ENCODE measurements at regions not wholly inside any gene's neighbourhood (a gene's known extent, or its start where the extent isn't known, plus 50 kb on each side); places are given as distances from the start of the nearest gene placed in this dataset.

DNA sequence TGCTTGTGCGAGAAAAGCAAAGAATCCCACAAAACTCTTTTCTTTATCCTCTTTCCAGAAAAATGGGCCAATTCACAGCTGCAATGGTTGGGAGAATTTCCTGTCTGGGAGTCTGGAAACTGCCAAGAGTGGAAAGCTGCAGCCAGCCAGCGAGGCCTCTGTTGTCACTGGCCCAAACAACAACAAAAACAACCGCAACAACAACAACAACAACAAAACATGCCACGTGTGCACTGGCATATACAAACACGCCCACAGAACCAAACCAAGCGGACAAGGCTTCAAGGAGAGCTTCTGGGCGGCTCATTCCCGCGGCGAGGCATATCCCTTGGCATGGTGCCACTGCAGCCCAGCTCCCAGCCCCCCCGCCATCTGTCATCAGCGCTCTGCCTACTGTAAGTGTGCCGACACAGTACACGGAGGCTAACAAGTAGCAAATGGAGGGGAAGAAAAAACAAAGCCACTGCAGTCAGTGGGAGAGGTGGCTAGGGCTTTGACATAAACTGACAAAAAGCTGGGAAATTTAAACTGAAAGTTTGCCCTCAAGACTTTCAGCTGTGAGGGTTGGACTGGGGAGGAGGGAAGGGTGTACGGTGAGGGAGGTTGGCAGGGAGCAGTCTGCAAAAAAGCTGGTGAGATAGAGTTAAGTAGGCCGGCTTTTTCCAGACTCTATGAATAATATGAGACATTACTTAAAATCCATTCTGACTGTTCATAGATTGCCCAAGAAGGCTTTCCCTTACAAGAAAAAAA is 165.0 kb upstream of the ZNF462 start:
- DNase-seq = peak in 51 of 56 donors; percentile 1 to 85 (median 37)

DNA sequence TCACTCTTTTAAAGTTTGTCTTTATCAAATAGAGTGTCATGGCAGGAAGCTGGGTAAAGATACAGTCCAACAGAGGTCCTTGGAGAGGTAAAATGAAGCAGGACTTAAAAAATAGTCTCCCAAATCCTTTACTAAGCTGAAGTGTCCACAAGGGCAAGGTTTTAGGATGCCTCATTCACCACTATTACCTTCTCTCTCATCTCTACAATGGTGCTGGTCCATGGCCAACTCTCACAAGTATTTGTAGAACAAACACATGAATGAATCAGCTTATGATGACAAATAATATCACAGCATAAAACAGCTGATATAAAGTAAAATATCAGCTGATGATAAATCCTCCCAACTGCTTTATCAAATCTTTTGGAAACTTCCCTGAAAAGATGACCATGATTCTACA is 162.3 kb upstream of the ZNF462 start:
- DNase-seq = no peak

DNA sequence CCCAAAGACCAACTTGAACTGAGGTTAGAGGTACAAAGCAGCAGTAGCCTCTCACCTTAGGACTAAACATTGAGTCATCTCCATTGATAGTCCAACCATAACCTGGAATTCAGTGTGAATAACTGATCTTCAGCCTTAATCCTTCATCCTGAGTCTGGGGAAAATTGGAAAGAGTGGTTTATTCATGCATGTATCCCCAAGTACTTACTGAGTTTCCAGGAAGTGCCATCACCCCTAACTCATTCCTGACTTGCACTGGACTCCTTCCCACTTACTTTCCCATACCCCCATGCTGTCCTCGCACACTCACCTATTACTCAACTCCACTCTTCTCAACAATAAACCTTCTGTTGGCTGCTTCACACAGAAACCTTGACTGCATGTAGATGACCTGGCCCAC is 161.4 kb upstream of the ZNF462 start:
- DNase-seq = no peak

- no peak for DNase-seq
These were observed 158.8 kb upstream of the ZNF462 start for GRCh38 chr9:106704056-106704615.

- no peak for DNase-seq
These were observed 155.7 kb upstream of the ZNF462 start for GRCh38 chr9:106707291-106707690.

GRCh38 chr9:106707738-106708474 is 155.1 kb upstream of the ZNF462 start:
- DNase-seq = no peak

- no peak for DNase-seq
These were observed 154.4 kb upstream of the ZNF462 start for GRCh38 chr9:106708475-106709146.

- DNase-seq = no peak
These were observed 150.7 kb upstream of the ZNF462 start for GRCh38 chr9:106712279-106712678.

- DNase-seq = no peak
These were observed 149.8 kb upstream of the ZNF462 start for GRCh38 chr9:106713206-106713605.

DNA sequence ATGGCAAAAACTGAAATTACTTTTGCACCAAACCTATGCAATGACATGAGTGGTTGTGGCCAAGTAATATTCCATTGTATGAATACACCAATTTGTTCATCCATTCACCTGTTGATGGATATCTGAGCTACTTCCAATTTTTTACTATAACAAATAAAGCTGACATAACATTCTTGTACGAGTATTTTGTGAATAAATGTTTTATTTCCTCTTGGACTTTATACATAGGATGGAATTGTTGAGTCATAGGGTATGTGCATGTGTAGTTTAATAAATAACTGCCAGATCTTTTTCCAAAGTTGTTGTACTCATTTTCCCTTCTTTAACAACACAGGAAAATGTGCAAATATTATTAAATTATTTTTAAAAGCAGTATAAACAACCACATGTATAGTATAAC is 146.1 kb upstream of the ZNF462 start:
- no peak for DNase-seq

GRCh38 chr9:106717686-106718085 is 145.3 kb upstream of the ZNF462 start:
- no peak for DNase-seq

DNA sequence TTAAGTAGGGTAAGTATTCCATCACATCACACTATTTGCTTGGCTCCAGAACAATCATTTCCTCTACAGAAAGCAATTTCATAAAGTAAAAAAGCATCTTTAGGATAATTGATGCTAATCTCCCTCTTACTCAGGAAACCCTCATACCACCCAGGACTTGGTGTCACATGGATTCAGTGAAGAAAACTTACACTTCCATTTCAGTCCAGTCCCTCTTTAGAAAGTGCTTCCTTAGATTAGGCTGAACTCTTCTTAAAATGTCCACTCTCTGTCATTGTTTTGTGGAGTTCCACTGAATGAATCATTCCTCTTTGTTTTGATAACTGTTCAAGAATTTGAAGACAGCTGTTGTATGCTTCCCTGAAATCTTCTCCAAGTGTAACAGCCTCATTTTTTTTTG is 144.0 kb upstream of the ZNF462 start:
- no peak for DNase-seq

DNA sequence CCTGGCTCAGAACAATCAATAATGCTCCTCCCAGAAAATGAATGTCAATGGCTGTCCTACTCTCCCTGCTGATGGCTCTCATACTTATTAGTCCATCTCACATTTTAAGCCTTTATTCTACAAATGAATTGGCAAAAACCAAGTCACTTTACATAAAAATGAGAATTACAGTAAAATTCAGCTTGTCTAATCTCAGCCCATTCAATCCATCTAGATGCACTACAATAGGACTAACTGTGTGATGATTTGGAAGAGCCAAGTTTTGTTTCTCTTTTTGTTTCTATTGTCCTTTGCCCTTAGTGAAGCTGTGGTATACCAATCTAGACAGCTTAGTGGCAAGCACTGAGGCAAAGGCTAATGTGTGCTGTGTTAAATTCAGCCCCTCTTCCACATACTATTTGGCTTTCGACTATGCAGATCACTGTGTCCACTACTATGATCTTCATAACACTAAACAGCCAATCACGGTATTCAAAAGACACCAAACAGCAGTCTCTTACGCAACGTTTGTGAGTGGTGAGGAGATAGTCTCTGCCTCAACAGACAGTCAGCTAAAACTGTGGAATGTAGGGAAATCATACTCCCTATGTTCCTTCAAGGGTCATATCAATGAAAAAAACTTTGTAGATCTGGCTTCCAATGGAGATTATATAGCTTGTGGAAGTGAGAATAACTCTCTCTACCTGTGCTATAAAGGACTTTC is 140.8 kb upstream of the ZNF462 start:
- no peak for DNase-seq

- no peak for DNase-seq
These were observed 139.0 kb upstream of the ZNF462 start for GRCh38 chr9:106723926-106724325.

- no peak for DNase-seq
These were observed 138.4 kb upstream of the ZNF462 start for GRCh38 chr9:106724566-106724965.

GRCh38 chr9:106726070-106726815 is 136.7 kb upstream of the ZNF462 start:
- no peak for DNase-seq

DNA sequence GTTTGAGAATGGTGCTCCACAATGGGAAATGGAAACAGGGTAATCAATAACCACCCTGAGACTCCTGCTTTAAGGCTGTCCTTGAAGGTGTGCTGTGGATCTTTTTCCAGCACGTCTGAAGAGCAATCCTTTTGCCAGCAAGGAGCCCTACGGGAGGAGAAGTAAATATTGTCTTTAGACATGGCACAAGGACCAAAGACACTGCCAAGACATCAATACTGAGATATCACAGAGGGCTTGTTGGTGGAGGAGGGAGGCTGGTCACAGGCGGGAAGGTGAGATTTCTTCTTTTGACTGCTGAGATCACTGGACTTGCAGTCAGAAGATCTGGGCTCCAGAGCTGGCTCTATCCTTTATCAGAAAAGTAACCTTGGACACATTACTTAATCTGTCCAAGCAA is 135.0 kb upstream of the ZNF462 start:
- DNase-seq = no peak

DNA sequence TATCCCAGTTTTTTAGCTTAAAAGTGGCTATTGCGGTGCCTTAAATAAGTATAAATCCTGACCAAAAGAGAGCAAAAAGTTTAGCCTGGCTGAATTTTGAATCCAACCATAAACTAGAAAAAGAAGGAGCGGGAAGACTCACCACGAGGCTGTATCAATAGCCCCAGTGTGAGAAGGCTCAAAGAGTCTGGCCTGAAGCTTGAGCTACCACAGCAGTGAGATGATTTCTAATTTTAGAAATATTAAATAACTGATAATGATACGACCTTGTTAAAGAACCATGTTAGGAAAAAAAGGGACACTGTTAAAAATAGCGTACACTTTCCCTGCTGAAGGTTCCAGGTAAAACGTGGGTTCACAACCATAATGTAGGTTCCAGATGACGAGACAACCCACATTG is 134.1 kb upstream of the ZNF462 start:
- DNase-seq = no peak

DNA sequence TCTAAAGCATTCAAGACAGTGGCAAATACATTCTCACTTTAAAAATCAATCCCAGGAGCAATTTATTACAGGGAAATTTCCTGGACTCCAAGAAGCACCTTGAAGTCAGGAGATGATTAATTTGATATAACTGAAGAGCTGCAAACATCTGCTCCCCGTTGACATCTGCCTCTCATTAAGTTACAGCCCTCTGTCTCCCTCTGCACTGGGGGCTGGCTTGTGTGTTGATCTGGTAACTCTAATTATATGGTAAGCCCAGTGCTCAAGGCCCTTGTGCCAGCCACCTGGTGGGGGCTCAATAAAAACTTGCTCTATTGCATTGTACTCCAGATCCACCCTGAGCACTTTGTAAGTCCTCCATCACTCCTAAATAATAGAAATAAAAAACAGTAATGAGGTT is 131.1 kb upstream of the ZNF462 start:
- DNase-seq = no peak

- no peak for DNase-seq
These were observed 129.1 kb upstream of the ZNF462 start for GRCh38 chr9:106733828-106734380.

Data from amygdala (tissue), 56 donors.